CD8-positive, alpha-beta memory T cell (primary cell): ENCODE measurements at regions not wholly inside any gene's neighbourhood (a gene's known extent, or its start where the extent isn't known, plus 50 kb on each side); places are given as distances from the start of the nearest gene placed in this dataset.

ENCODE experiments used
- CTCF ChIA-PET: fragments of 350-600 bp; sonication (Branson Sonifier 250); formaldehyde crosslinking; loops from one replicate; lab custom pipeline; 2021; ENCODE audit warnings: antibody characterized with exemption; lab: Charles Lee
- POLR2A ChIA-PET: fragments of 350-600 bp; sonication (Branson Sonifier 250); formaldehyde crosslinking; loops from one replicate; lab custom pipeline; 2021; ENCODE audit warnings: antibody characterized with exemption; lab: Charles Lee
- DNase-seq, 5 donors: peaks; one replicate each; pipeline versions ENCODE4 v3.0.0 to v3.0.0-alpha.2; 2020 to 2022; ENCODE audit warnings: mixed read lengths in 1 of 5
- H3K27ac ChIP-seq: one replicate; pipeline ENCODE4 v1.7.0; 2013; ENCODE audit warnings: low read depth, mild to moderate bottlenecking, low read length, moderate library complexity
- H3K27me3 ChIP-seq: 2 replicates; pipeline ENCODE4 v1.7.0; 2013; ENCODE audit warnings: low read length, mild to moderate bottlenecking; ENCODE audit not compliant: insufficient read depth, poor library complexity, severe bottlenecking
- H3K36me3 ChIP-seq: 2 replicates; pipeline ENCODE4 v1.7.0; 2013; ENCODE audit warnings: mild to moderate bottlenecking, low read length, moderate library complexity; ENCODE audit not compliant: insufficient read depth
- H3K4me1 ChIP-seq: 2 replicates; pipeline ENCODE4 v1.7.0; 2013; ENCODE audit warnings: mild to moderate bottlenecking, low read length, moderate library complexity; ENCODE audit not compliant: insufficient read depth
- H3K4me3 ChIP-seq: 2 replicates; pipeline ENCODE4 v1.7.0; 2013; ENCODE audit warnings: mild to moderate bottlenecking, low read length
- H3K9me3 ChIP-seq: 2 replicates; pipeline ENCODE4 v1.7.0; 2013; ENCODE audit warnings: mild to moderate bottlenecking, low read length
- H3K27ac Mint-ChIP-seq, 8 donors: one replicate each; pipeline ENCODE4 v1.8.0; 2020 to 2021; ENCODE audit warnings: mixed read lengths in 8 of 8, mild to moderate bottlenecking in 6 of 8, inconsistent platforms in 3 of 8, moderate library complexity in 3 of 8
- H3K27me3 Mint-ChIP-seq, 2 donors: one replicate each; pipeline ENCODE4 v1.8.0; 2020 to 2021; ENCODE audit warnings: mixed read lengths in 2 of 2, mild to moderate bottlenecking in 1 of 2, moderate library complexity in 1 of 2
- H3K36me3 Mint-ChIP-seq, 3 donors: one replicate each; pipeline ENCODE4 v1.8.0; 2020 to 2021; ENCODE audit warnings: mixed read lengths in 3 of 3, inconsistent platforms in 1 of 3, mild to moderate bottlenecking in 1 of 3
- H3K4me1 Mint-ChIP-seq, 3 donors: one replicate each; pipeline ENCODE4 v1.8.0; 2020 to 2021; ENCODE audit warnings: mixed read lengths in 3 of 3, inconsistent platforms in 1 of 3, mild to moderate bottlenecking in 1 of 3
- H3K4me3 Mint-ChIP-seq, 7 donors: one replicate each; pipeline ENCODE4 v1.8.0; 2020 to 2021; ENCODE audit warnings: mixed read lengths in 7 of 7, mild to moderate bottlenecking in 6 of 7, moderate library complexity in 4 of 7, inconsistent platforms in 2 of 7
- H3K9me3 Mint-ChIP-seq, 5 donors: one replicate each; pipeline ENCODE4 v1.8.0; 2020 to 2022; ENCODE audit warnings: mixed read lengths in 5 of 5, mild to moderate bottlenecking in 3 of 5, moderate library complexity in 2 of 5, inconsistent platforms in 1 of 5

DNA sequence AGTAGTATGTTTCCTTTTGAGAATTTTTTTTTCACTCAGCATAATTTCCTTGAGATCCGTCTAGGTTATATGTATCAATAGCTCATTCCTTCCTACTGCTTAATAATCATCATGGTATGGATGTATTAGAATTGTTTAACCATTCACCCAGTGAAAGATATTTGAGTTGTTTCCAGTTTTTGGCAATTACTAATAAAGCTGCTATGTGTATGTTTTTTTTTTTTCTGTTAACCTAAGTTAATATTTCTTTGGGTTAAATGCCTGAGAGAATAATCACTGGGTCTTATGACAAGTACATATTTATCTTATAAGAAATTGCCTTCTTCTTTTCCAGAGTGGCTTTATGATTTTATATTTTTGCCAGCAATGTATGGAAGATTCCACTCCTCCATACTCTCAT is 96.4 kb upstream of the ST6GAL2 start:
- ChIA-PET POLR2A (no interaction called here), CTCF (interaction anchor here (0.7 kb wide), 1 partner anchor 9 kb away, joined by 3 read pairs; no protein-coding TSS in a partner anchor)
- H3K9me3 Mint-ChIP-seq, result peaks cover 0 to 8% (median 0%) of the 10 kb centered on the region in 5 donors
- Histone ChIP-seq H3K9me3 (no peaks in the 10 kb centered on the region), H3K36me3 (no peaks in the 10 kb centered on the region), H3K4me3 (no peak overlapping the region), H3K27me3 (no peaks in the 10 kb centered on the region), H3K4me1 (no peaks in the 10 kb centered on the region), H3K27ac (no peak overlapping the region)
- no peaks in the 10 kb centered on the region for H3K4me1 Mint-ChIP-seq
- no peak overlapping the region for H3K4me3 Mint-ChIP-seq
- no peaks in the 10 kb centered on the region for H3K27me3 Mint-ChIP-seq
- no peaks in the 10 kb centered on the region for H3K36me3 Mint-ChIP-seq
- no peak for DNase-seq
- no peak overlapping the region for H3K27ac Mint-ChIP-seq

- CTCF ChIA-PET, result interaction anchor here (0.7 kb wide), 1 partner anchor 10 kb away, joined by 3 read pairs; no protein-coding TSS in a partner anchor
- Mint-ChIP-seq H3K4me1 (no peaks in the 10 kb centered on the region), H3K4me3 (no peak overlapping the region), H3K27ac (no peak overlapping the region), H3K9me3 (peaks cover 0 to 9% (median 0%) of the 10 kb centered on the region in 5 donors), H3K36me3 (no peaks in the 10 kb centered on the region), H3K27me3 (peaks cover 0 to 2% of the 10 kb centered on the region in 2 donors)
- H3K36me3 ChIP-seq, result no peaks in the 10 kb centered on the region
- H3K4me1 ChIP-seq, result no peaks in the 10 kb centered on the region
- H3K4me3 ChIP-seq, result no peak overlapping the region
- no peak overlapping the region for H3K27ac ChIP-seq
- no peak for DNase-seq
- POLR2A ChIA-PET, result no interaction called here
- no peaks in the 10 kb centered on the region for H3K9me3 ChIP-seq
- H3K27me3 ChIP-seq, result no peaks in the 10 kb centered on the region
These were observed 97.3 kb upstream of the ST6GAL2 start for GRCh38 chr2:106983305-106983704.

- H3K27ac ChIP-seq, result no peak overlapping the region
- H3K4me3 Mint-ChIP-seq, result no peak overlapping the region
- CTCF ChIA-PET, result no interaction called here
- no peaks in the 10 kb centered on the region for H3K9me3 ChIP-seq
- POLR2A ChIA-PET, result no interaction called here
- H3K27ac Mint-ChIP-seq, result no peak overlapping the region
- H3K36me3 Mint-ChIP-seq, result no peaks in the 10 kb centered on the region
- peaks cover 0 to 2% of the 10 kb centered on the region in 2 donors for H3K27me3 Mint-ChIP-seq
- H3K4me1 ChIP-seq, result no peaks in the 10 kb centered on the region
- DNase-seq, result no peak
- H3K27me3 ChIP-seq, result no peaks in the 10 kb centered on the region
- H3K36me3 ChIP-seq, result no peaks in the 10 kb centered on the region
- no peak overlapping the region for H3K4me3 ChIP-seq
- H3K4me1 Mint-ChIP-seq, result no peaks in the 10 kb centered on the region
- H3K9me3 Mint-ChIP-seq, result peaks cover 0 to 5% (median 4%) of the 10 kb centered on the region in 5 donors
These were observed 102.4 kb upstream of the ST6GAL2 start for GRCh38 chr2:106988361-106988760.

DNA sequence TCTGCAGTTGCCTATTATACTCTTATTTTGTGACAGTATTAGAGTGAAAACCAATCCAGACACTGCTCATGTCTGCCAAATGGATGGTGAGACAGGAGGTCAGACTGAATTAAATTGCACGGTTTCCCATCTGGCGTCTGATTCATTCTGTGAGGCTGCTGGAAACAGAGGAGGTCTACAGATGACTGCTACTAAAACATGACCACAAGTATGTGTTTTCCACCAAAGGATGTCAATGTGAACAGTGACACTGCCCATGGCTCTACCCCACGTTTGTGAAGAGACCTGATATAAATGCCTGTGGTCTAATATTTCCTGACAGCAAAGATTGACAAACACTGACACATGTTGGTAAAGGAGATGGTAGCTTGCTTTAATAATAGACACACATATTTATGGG is 104.3 kb upstream of the ST6GAL2 start:
- H3K27ac Mint-ChIP-seq, result no peak overlapping the region
- H3K27me3 Mint-ChIP-seq, result peaks cover 0 to 2% of the 10 kb centered on the region in 2 donors
- no peaks in the 10 kb centered on the region for H3K36me3 Mint-ChIP-seq
- no peaks in the 10 kb centered on the region for H3K4me1 Mint-ChIP-seq
- peaks cover 0 to 11% (median 0%) of the 10 kb centered on the region in 5 donors for H3K9me3 Mint-ChIP-seq
- Histone ChIP-seq H3K4me3 (no peak overlapping the region), H3K36me3 (no peaks in the 10 kb centered on the region), H3K9me3 (no peaks in the 10 kb centered on the region), H3K27ac (no peak overlapping the region), H3K4me1 (no peaks in the 10 kb centered on the region), H3K27me3 (no peaks in the 10 kb centered on the region)
- H3K4me3 Mint-ChIP-seq, result no peak overlapping the region
- POLR2A ChIA-PET, result no interaction called here
- DNase-seq, result no peak
- CTCF ChIA-PET, result no interaction called here

- no peak for DNase-seq
- no peak overlapping the region for H3K4me3 ChIP-seq
- no peaks in the 10 kb centered on the region for H3K27me3 ChIP-seq
- peaks cover 0 to 8% (median 0%) of the 10 kb centered on the region in 5 donors for H3K9me3 Mint-ChIP-seq
- ChIA-PET POLR2A (no interaction called here), CTCF (no interaction called here)
- no peaks in the 10 kb centered on the region for H3K36me3 Mint-ChIP-seq
- H3K27me3 Mint-ChIP-seq, result peaks cover 0 to 2% of the 10 kb centered on the region in 2 donors
- no peak overlapping the region for H3K27ac Mint-ChIP-seq
- no peaks in the 10 kb centered on the region for H3K9me3 ChIP-seq
- no peaks in the 10 kb centered on the region for H3K4me1 Mint-ChIP-seq
- no peaks in the 10 kb centered on the region for H3K4me1 ChIP-seq
- no peak overlapping the region for H3K4me3 Mint-ChIP-seq
- no peak overlapping the region for H3K27ac ChIP-seq
- no peaks in the 10 kb centered on the region for H3K36me3 ChIP-seq
These were observed 105.9 kb upstream of the ST6GAL2 start for GRCh38 chr2:106991866-106992265.

GRCh38 chr2:106995556-106995955 is 109.6 kb upstream of the ST6GAL2 start:
- H3K4me3 ChIP-seq, result no peak overlapping the region
- H3K27ac Mint-ChIP-seq, result no peak overlapping the region
- H3K4me1 Mint-ChIP-seq, result no peaks in the 10 kb centered on the region
- H3K9me3 ChIP-seq, result no peaks in the 10 kb centered on the region
- CTCF ChIA-PET, result no interaction called here
- POLR2A ChIA-PET, result no interaction called here
- H3K4me1 ChIP-seq, result no peaks in the 10 kb centered on the region
- no peak for DNase-seq
- no peaks in the 10 kb centered on the region for H3K27me3 ChIP-seq
- H3K4me3 Mint-ChIP-seq, result no peak overlapping the region
- peaks cover 0 to 10% (median 5%) of the 10 kb centered on the region in 5 donors for H3K9me3 Mint-ChIP-seq
- no peaks in the 10 kb centered on the region for H3K36me3 Mint-ChIP-seq
- no peaks in the 10 kb centered on the region for H3K36me3 ChIP-seq
- no peak overlapping the region for H3K27ac ChIP-seq
- no peaks in the 10 kb centered on the region for H3K27me3 Mint-ChIP-seq

DNA sequence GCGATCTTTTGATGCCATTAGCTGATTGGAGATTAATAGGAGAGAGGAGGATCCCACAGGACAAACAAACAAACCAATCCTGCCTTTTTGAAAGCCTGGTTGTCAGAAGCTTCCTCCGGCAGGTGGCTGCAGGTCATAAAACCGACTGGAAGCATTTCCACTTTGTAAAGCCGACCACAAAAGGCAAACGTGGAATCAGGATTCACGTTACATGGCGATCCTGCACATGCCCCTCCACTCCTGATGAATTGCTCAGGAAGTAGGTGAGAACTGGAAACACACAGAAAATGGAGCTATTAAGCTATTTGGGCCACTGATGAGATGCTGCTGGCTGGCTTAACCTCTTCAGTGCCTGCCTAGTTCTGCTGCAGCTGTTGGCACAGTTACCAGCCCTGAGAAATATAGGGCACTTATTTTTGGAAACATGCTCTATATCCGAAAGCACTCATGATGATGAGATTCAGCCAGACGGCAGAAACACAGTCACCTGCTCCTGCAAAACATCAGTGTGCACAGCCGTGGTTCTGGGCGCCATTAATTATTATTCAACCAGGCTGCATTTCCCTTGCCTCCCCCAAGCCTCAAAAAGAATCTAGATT is 110.3 kb upstream of the ST6GAL2 start:
- ChIA-PET POLR2A (no interaction called here), CTCF (no interaction called here)
- Mint-ChIP-seq H3K9me3 (peaks cover 0 to 10% (median 5%) of the 10 kb centered on the region in 5 donors), H3K27me3 (no peaks in the 10 kb centered on the region), H3K4me1 (no peaks in the 10 kb centered on the region), H3K4me3 (no peak overlapping the region), H3K36me3 (no peaks in the 10 kb centered on the region), H3K27ac (no peak overlapping the region)
- no peak overlapping the region for H3K27ac ChIP-seq
- H3K36me3 ChIP-seq, result no peaks in the 10 kb centered on the region
- H3K9me3 ChIP-seq, result no peaks in the 10 kb centered on the region
- DNase-seq, result no peak
- H3K27me3 ChIP-seq, result no peaks in the 10 kb centered on the region
- no peak overlapping the region for H3K4me3 ChIP-seq
- H3K4me1 ChIP-seq, result no peaks in the 10 kb centered on the region

- Histone ChIP-seq H3K9me3 (no peaks in the 10 kb centered on the region), H3K36me3 (no peaks in the 10 kb centered on the region), H3K4me3 (no peak overlapping the region), H3K4me1 (no peaks in the 10 kb centered on the region), H3K27ac (no peak overlapping the region), H3K27me3 (no peaks in the 10 kb centered on the region)
- Mint-ChIP-seq H3K4me3 (no peak overlapping the region), H3K4me1 (no peaks in the 10 kb centered on the region), H3K27ac (no peak overlapping the region), H3K36me3 (no peaks in the 10 kb centered on the region), H3K9me3 (peaks cover 0 to 10% (median 4%) of the 10 kb centered on the region in 5 donors), H3K27me3 (no peaks in the 10 kb centered on the region)
- POLR2A ChIA-PET, result no interaction called here
- DNase-seq, result no peak
- CTCF ChIA-PET, result no interaction called here
These were observed 111.2 kb upstream of the ST6GAL2 start for GRCh38 chr2:106997204-106997603.
